ENCODE measurements at regions not wholly inside any gene's neighbourhood (a gene's known extent, or its start where the extent isn't known, plus 50 kb on each side); places are given as distances from the start of the nearest gene placed in this dataset.

GRCh38 chr2:45253151-45253550 is 243.9 kb upstream of the SIX2 start:
- ATAC-seq: no peak

- ATAC-seq: no peak
Measured at GRCh38 chr2:45250176-45250575, 240.9 kb upstream of the SIX2 start.

- no peak for ATAC-seq
Measured at GRCh38 chr2:45248214-45248613, 239.0 kb upstream of the SIX2 start.

GRCh38 chr2:45244928-45245327 is 235.7 kb upstream of the SIX2 start:
- no peak for ATAC-seq

GRCh38 chr2:45242161-45242741 is 233.0 kb upstream of the SIX2 start:
- no peak for ATAC-seq

- no peak for ATAC-seq
Measured at GRCh38 chr2:45241061-45241561, 231.9 kb upstream of the SIX2 start.

GRCh38 chr2:45237850-45238542 is 228.7 kb upstream of the SIX2 start:
- ATAC-seq: peak; percentile 24 to 38

GRCh38 chr2:45237128-45237527 is 227.9 kb upstream of the SIX2 start:
- no peak for ATAC-seq

GRCh38 chr2:45236268-45236667 is 227.0 kb upstream of the SIX2 start:
- no peak for ATAC-seq

GRCh38 chr2:45233301-45233700 is 224.0 kb upstream of the SIX2 start:
- no peak for ATAC-seq

GRCh38 chr2:45232818-45233217 is 223.6 kb upstream of the SIX2 start:
- no peak for ATAC-seq

- ATAC-seq: no peak
Measured at GRCh38 chr2:45229411-45229810, 220.2 kb upstream of the SIX2 start.

GRCh38 chr2:45227347-45227746 is 218.1 kb upstream of the SIX2 start:
- no peak for ATAC-seq

GRCh38 chr2:45224993-45225380 is 215.7 kb upstream of the SIX2 start:
- no peak for ATAC-seq

- ATAC-seq: no peak
Measured at GRCh38 chr2:45224321-45224992, 215.2 kb upstream of the SIX2 start.

GRCh38 chr2:45223531-45223930 is 214.3 kb upstream of the SIX2 start:
- ATAC-seq: no peak

GRCh38 chr2:45220227-45220626 is 211.0 kb upstream of the SIX2 start:
- ATAC-seq: no peak

- ATAC-seq: no peak
Measured at GRCh38 chr2:45218931-45219339, 209.7 kb upstream of the SIX2 start.

- ATAC-seq: no peak
Measured at GRCh38 chr2:45218297-45218696, 209.0 kb upstream of the SIX2 start.

GRCh38 chr2:45216118-45216517 is 206.9 kb upstream of the SIX2 start:
- ATAC-seq: no peak

- ATAC-seq: no peak
Measured at GRCh38 chr2:45214550-45214949, 205.3 kb upstream of the SIX2 start.

- ATAC-seq: no peak
Measured at GRCh38 chr2:45212953-45213635, 203.8 kb upstream of the SIX2 start.

- no peak for ATAC-seq
Measured at GRCh38 chr2:45211636-45212035, 202.4 kb upstream of the SIX2 start.
